Gastrocnemius medialis (tissue), 4 donors: ENCODE measurements at regions not wholly inside any gene's neighbourhood (a gene's known extent, or its start where the extent isn't known, plus 50 kb on each side); places are given as distances from the start of the nearest gene placed in this dataset.

Experiments
- POLR2A ChIP-seq, 2 donors: fragments of 450-650 bp; IDR thresholded peaks; one replicate each; pipeline ENCODE4 v1.6.1; 2017; ENCODE audit warnings: antibody characterized with exemption in 2 of 2, mild to moderate bottlenecking in 2 of 2, moderate library complexity in 2 of 2
- TF ChIP-seq, protein P1 (sequence below), 5 experiments: fragments of 450-650 bp in 3 of 5; fragments of 200-600 bp in 2 of 5; sonication (generic) in 2 of 5; IDR thresholded peaks in 4 of 5; conservative IDR thresholded peaks in 1 of 5; 1 replicate in 4 of 5; 2 replicates in 1 of 5; pipeline ENCODE4 v1.5.1; 2016 to 2019; ENCODE audit warnings: antibody characterized with exemption in 5 of 5, mild to moderate bottlenecking in 3 of 5, moderate library complexity in 3 of 5

- TF ChIP-seq, protein P1, sequence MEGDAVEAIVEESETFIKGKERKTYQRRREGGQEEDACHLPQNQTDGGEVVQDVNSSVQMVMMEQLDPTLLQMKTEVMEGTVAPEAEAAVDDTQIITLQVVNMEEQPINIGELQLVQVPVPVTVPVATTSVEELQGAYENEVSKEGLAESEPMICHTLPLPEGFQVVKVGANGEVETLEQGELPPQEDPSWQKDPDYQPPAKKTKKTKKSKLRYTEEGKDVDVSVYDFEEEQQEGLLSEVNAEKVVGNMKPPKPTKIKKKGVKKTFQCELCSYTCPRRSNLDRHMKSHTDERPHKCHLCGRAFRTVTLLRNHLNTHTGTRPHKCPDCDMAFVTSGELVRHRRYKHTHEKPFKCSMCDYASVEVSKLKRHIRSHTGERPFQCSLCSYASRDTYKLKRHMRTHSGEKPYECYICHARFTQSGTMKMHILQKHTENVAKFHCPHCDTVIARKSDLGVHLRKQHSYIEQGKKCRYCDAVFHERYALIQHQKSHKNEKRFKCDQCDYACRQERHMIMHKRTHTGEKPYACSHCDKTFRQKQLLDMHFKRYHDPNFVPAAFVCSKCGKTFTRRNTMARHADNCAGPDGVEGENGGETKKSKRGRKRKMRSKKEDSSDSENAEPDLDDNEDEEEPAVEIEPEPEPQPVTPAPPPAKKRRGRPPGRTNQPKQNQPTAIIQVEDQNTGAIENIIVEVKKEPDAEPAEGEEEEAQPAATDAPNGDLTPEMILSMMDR (IDR thresholded peaks at IDR 0.05 in 4 of 5, conservative IDR thresholded peaks at IDR 0.05 in 1 of 5), result no peak
- TF ChIP-seq POLR2A (IDR thresholded peaks at IDR 0.05), result no peak
These were observed 359.3 kb upstream of the EPHA4 start for GRCh38 chr2:221931251-221931991.
